SK-N-MC (cell line): ENCODE measurements at regions not wholly inside any gene's neighbourhood (a gene's known extent, or its start where the extent isn't known, plus 50 kb on each side); places are given as distances from the start of the nearest gene placed in this dataset.

Experiments
- DNase-seq: peaks from one replicate; pipeline ENCODE4 v3.0.0-alpha.2; 2011; ENCODE audit warnings: low read depth, low spot score
- H3K27ac ChIP-seq: fragments of 200-600 bp; sonication (generic); 2 replicates; pipeline ENCODE4 v1.5.1; 2016; ENCODE audit warnings: mixed run types
- H3K36me3 ChIP-seq: fragments of 200-600 bp; sonication (generic); 2 replicates; pipeline ENCODE4 v1.6.1; 2017; ENCODE audit warnings: antibody characterized with exemption, low read length, mixed read lengths; ENCODE audit not compliant: insufficient read depth
- H3K4me3 ChIP-seq: fragments of 200-600 bp; sonication (generic); 2 replicates; pipeline ENCODE4 v1.5.1; 2016
- H3K9ac ChIP-seq: fragments of 200-600 bp; sonication (generic); 2 replicates; pipeline ENCODE4 v1.8.0; 2017; ENCODE audit warnings: mixed run types, mixed read lengths; ENCODE audit not compliant: insufficient read length
- H3K9me3 ChIP-seq: fragments of 200-600 bp; sonication (generic); 2 replicates; pipeline ENCODE4 v1.6.1; 2017; ENCODE audit warnings: low read depth, mild to moderate bottlenecking, antibody characterized with exemption, low read length, moderate library complexity, mixed read lengths
- EZH2 ChIP-seq: fragments of 200-600 bp; sonication (generic); IDR thresholded peaks from one replicate; pipeline ENCODE4 v1.6.1; 2017; ENCODE audit warnings: antibody characterized with exemption
- FOXP2 ChIP-seq: optimal IDR thresholded peaks from 2 replicates; pipeline ENCODE3; 2011; ENCODE audit warnings: mild to moderate bottlenecking, moderate library complexity; ENCODE audit not compliant: insufficient read depth; ENCODE audit errors: extremely low read length, control extremely low read depth
- POLR2AphosphoS5 ChIP-seq: IDR thresholded peaks from 2 replicates; pipeline ENCODE4 v1.6.1; 2012; ENCODE audit warnings: mild to moderate bottlenecking, low read depth, low read length, borderline replicate concordance

DNA sequence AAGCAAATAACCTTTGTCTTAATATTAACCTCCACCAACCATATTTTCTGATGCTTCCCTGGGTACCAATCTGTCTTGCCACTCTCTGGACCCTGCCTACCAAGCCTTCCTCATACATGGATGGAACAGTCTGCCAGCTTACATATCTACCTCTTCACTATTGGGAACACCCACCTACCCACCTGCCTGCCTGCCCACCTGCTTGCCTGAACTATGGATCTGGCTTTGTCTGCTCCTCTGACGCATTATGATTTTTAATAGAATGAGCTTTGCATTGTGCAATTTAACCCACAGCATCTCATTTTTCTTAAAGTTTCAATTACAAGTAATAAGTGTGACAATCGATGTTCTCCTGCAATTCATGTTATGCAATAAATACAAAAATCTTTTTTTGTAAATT, 137.9 kb upstream of the LSM8 start:
- Histone ChIP-seq H3K27ac (no peak overlapping the region), H3K36me3 (no peaks in the 10 kb centered on the region)
- no peak for TF ChIP-seq EZH2
- no peak for TF ChIP-seq FOXP2
- TF ChIP-seq POLR2AphosphoS5, result no peak

DNA sequence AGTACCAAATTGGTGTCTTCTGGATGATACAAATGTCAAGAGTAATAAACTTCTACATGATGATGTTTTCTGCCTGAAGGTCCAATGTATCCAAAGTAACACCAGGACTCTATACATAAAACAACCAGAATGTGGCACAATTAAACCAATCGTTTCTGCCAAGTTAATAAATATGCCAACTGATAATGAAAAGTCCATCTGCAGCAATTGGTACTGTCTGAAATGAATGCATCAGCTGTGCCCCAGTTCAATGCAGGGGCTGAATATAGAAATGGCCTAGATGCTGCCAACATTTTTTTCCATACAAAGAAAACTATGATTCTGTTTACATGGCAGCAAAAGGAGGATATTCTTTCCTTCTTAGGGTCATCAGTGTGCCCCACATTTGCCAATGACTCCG, 137.2 kb upstream of the LSM8 start:
- Histone ChIP-seq H3K9ac (no peak overlapping the region), H3K4me3 (no peak overlapping the region), H3K9me3 (no peaks in the 10 kb centered on the region), H3K27ac (no peak overlapping the region), H3K36me3 (no peaks in the 10 kb centered on the region)
- TF ChIP-seq FOXP2 (no peak), POLR2AphosphoS5 (no peak), EZH2 (no peak)
- no peak for DNase-seq

More for the DNA sequence above, 137.9 kb upstream of the LSM8 start:
- H3K4me3 ChIP-seq, result no peak overlapping the region
- H3K9ac ChIP-seq, result no peak overlapping the region
- H3K9me3 ChIP-seq, result no peaks in the 10 kb centered on the region
- no peak for DNase-seq

DNA sequence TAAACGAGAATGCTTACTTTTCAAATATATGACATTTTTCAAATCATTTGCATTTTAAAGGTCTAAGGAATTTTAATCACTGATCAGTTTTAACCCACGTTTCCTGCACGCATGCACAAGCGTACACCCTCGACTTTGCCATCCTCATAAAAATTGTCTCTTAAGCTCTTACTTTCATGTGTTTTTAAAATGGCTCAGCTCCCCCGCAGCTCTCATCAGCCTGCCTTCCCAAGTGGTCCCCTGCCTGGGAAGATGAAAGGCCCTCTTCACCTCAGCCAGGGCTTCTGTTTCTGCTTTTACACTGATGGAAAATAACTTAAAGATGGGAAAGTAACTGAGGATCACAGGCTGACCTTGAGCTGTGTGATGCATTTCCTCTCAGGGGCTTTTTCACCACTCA, 131.6 kb upstream of the LSM8 start:
- no peaks in the 10 kb centered on the region for H3K9me3 ChIP-seq
- H3K9ac ChIP-seq, result no peak overlapping the region
- TF ChIP-seq POLR2AphosphoS5 (no peak; the same call in 1 of the 2 replicates), FOXP2 (no peak), EZH2 (no peak)
- H3K36me3 ChIP-seq, result no peaks in the 10 kb centered on the region
- DNase-seq, result peak; percentile 70
- H3K27ac ChIP-seq, result peak overlapping the region; percentile 77
- peak overlapping the region; percentile 54 for H3K4me3 ChIP-seq

DNA sequence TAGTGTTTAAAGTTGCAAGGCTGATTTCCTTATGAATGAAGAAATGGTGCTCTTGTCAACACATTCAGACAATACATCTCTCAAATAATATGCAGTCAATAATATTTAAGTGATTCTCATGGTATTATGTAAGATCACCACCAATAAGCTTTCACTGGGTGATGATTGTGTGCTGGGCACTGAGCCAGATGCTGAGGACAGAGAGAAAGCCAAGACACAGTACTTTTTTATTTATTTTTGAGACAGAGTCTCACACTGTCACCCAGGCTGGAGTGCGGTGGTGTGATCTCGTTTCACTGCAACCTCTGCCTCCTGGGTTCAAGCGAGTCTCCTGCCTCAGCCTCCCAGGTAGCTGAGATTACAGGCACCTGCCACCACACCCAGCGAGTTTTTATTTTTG, 130.6 kb upstream of the LSM8 start:
- Histone ChIP-seq H3K9me3 (no peaks in the 10 kb centered on the region), H3K4me3 (no peak overlapping the region), H3K9ac (no peak overlapping the region), H3K27ac (peak overlapping the region; percentile 77; the same call in 1 of the 2 replicates), H3K36me3 (no peaks in the 10 kb centered on the region)
- no peak for DNase-seq
- TF ChIP-seq EZH2 (no peak), FOXP2 (no peak), POLR2AphosphoS5 (no peak)

DNA sequence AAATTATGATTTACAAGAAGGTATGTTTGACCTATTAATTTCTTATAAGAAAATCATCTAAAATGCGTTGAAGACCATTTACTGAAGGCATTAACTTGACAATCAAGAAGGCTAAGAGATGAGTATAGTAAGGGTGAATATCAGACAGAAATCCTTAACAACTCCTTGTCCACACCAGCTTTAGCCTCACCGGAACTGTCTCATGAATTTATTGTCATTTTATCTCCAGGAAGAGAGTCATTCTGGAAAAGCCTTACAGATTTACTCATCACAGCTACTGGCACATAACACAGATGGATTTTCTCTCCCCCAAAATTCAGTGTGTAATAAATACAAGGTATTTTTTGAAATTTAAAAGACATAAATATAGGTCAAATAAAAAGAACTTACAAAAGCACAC, 129.4 kb upstream of the LSM8 start:
- Histone ChIP-seq H3K9me3 (no peaks in the 10 kb centered on the region), H3K4me3 (no peak overlapping the region)

DNA sequence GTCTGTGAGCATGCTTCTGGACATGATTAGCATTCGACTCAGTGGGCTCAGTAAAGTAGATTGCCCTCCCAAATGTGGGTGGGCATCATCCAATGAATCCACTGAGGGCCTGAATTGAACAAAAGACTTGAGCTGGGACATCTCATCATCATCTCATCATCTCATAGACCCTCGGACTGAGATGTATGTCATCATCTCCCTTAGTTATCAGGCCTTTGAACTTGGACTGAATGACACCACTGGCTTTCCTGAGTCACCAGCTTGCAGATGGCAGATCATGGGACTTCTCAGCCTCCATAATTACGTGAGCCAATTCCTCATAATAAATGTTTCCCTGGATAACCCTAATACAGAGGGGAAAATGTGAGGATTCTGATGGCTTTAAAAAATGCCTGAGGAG, 128.3 kb upstream of the LSM8 start:
- H3K9me3 ChIP-seq, result no peaks in the 10 kb centered on the region
- H3K36me3 ChIP-seq, result no peaks in the 10 kb centered on the region
- TF ChIP-seq POLR2AphosphoS5 (no peak), EZH2 (no peak), FOXP2 (no peak)
- no peak overlapping the region for H3K4me3 ChIP-seq
- no peak overlapping the region for H3K9ac ChIP-seq
- no peak overlapping the region for H3K27ac ChIP-seq
- DNase-seq, result no peak

More for the DNA sequence above, 129.4 kb upstream of the LSM8 start:
- Histone ChIP-seq H3K36me3 (no peaks in the 10 kb centered on the region), H3K9ac (no peak overlapping the region), H3K27ac (no peak overlapping the region)
- DNase-seq, result no peak
- TF ChIP-seq EZH2, result no peak
- TF ChIP-seq FOXP2, result no peak
- no peak for TF ChIP-seq POLR2AphosphoS5

DNA sequence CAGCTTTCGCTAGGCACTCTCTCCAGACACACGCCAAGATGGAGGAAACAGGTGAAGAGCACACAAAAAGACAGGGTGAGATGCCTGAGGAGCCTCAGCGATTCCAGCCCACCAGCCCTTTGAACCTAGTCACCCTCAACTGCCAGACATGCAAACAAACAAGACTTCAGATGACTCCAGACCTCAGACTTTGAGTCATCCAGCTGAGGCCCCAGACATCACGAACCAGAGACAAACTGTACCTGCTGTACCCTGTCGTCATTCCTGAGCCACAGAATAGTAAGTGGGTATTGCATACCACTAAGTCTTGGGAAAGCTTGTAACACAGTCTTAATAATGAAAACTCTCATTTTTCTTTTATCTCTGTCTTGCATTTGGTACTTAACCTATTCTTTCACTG, 126.6 kb upstream of the LSM8 start:
- no peaks in the 10 kb centered on the region for H3K36me3 ChIP-seq

DNA sequence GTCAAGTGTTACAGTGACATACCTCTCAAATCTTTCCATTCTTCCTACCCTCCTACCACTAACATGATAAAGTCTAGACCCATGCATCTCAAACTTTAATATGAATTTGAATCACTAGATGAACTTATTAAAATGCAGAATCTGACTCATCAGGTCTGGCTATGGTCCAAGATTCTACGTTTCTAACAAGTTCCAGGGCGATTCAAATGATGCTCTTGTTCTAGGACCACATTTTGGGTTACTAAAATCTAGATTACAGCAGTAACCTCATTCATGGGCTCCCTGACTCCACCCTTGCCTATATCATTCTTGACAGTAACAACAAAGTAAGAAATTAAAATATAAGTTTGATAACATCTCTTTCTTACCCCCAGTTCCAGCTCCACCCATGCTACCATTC, 124.8 kb upstream of the LSM8 start:
- TF ChIP-seq EZH2 (no peak), FOXP2 (no peak)
- Histone ChIP-seq H3K4me3 (no peak overlapping the region), H3K27ac (no peak overlapping the region), H3K9ac (no peak overlapping the region), H3K36me3 (no peaks in the 10 kb centered on the region), H3K9me3 (no peaks in the 10 kb centered on the region)
- peak; percentile 61 for DNase-seq

More for the DNA sequence above, 126.6 kb upstream of the LSM8 start:
- Histone ChIP-seq H3K4me3 (no peak overlapping the region), H3K9me3 (no peaks in the 10 kb centered on the region), H3K27ac (no peak overlapping the region), H3K9ac (no peak overlapping the region)
- TF ChIP-seq POLR2AphosphoS5 (no peak), FOXP2 (no peak), EZH2 (no peak)
- DNase-seq, result no peak

DNA sequence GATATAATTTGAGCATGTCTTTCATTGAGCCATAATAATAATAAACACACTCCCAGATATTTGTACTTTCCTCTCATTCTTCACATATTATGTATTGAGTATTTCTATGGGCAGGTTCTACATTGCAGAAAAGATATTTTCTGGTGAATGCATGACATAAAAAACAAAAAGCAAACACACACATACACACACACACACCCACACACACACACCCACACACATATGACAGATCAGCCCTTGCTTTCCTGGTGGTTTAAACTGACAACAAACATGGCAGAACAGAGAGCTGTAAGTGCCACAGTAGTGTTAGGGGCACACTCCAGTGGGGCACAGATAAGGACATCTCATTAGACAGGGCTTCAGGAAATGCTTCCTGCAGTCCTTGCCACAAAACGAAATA, 123.3 kb upstream of the LSM8 start:
- Histone ChIP-seq H3K36me3 (no peaks in the 10 kb centered on the region), H3K9ac (no peak overlapping the region), H3K9me3 (no peaks in the 10 kb centered on the region), H3K27ac (peak overlapping the region; percentile 85), H3K4me3 (peak overlapping the region; percentile 29)
- no peak for TF ChIP-seq FOXP2
- TF ChIP-seq EZH2, result no peak
- no peak for DNase-seq

DNA sequence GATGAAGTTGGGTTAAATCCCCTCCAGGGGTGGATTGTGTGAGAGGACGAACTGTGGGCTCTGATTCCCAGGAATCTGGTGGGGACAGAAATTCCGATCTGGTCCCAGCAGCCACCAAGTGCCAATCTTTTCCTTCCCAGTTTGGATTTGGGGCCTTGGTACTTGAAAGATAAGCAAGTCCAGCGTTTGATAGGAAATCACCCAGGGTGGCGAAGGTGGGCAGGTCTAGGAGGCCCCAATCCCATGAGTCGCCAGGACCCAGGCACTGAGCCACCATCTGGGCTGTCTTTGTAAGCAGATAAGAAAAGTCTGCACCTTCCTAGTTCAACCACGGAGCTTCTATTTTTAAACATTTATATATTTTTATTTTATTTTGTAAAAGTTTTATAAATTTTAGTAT, 122.6 kb upstream of the LSM8 start:
- Histone ChIP-seq H3K9me3 (no peaks in the 10 kb centered on the region), H3K36me3 (no peaks in the 10 kb centered on the region), H3K9ac (no peak overlapping the region), H3K27ac (peak overlapping the region; percentile 85), H3K4me3 (no peak overlapping the region)
- no peak for TF ChIP-seq EZH2
- TF ChIP-seq FOXP2, result no peak
- TF ChIP-seq POLR2AphosphoS5, result no peak
- DNase-seq, result no peak
